K562 (cell line): ENCODE measurements at regions not wholly inside any gene's neighbourhood (a gene's known extent, or its start where the extent isn't known, plus 50 kb on each side); places are given as distances from the start of the nearest gene placed in this dataset.

Experiments used
- BCL6 ChIP-seq: fragments of 250-450 bp; sonication (Bioruptor Pico); IDR thresholded peaks from 2 replicates; pipeline ENCODE4 v1.4.0; 2020
- CTCF ChIP-seq, 3 experiments: IDR thresholded peaks in 2 of 3; conservative IDR thresholded peaks in 1 of 3; 2 replicates each; pipeline ENCODE4 v1.5.1; 2011 to 2012; ENCODE audit warnings: low read length in 3 of 3, mild to moderate bottlenecking in 3 of 3, control low read depth in 2 of 3, improper control_type of control experiment in 1 of 3, inconsistent platforms in 1 of 3, low read depth in 1 of 3, mixed read lengths in 1 of 3, moderate library complexity in 1 of 3; ENCODE audit not compliant: insufficient read depth in 2 of 3
- ESRRA ChIP-seq: fragments of 450-650 bp; IDR thresholded peaks from 2 replicates; pipeline ENCODE4 v1.6.1; 2014; ENCODE audit warnings: low read depth, mild to moderate bottlenecking, moderate library complexity, borderline replicate concordance
- GATA2 ChIP-seq: sonication (generic); formaldehyde crosslinking; IDR thresholded peaks from 2 replicates; pipeline ENCODE4 v1.4.0; 2020; ENCODE audit warnings: mild to moderate bottlenecking, missing genetic modification reagents
- HDAC2 ChIP-seq: fragments of 450-650 bp; IDR thresholded peaks from 2 replicates; pipeline ENCODE4 v1.6.1; 2016; ENCODE audit warnings: mild to moderate bottlenecking
- MAFK ChIP-seq: IDR thresholded peaks from 2 replicates; pipeline ENCODE4 v1.6.1; 2011; ENCODE audit warnings: low read length, improper control_type of control experiment
- NFXL1 ChIP-seq: fragments of 450-650 bp; formaldehyde crosslinking; IDR thresholded peaks from 2 replicates; pipeline ENCODE4 v1.4.0; 2021; ENCODE audit warnings: mild to moderate bottlenecking
- SP1 ChIP-seq: sonication (generic); formaldehyde crosslinking; IDR thresholded peaks from 2 replicates; pipeline ENCODE4 v1.8.1; 2022; ENCODE audit warnings: mild to moderate bottlenecking, missing genetic modification reagents
- YY1 ChIP-seq, 3 experiments: IDR thresholded peaks; 2 replicates each; pipeline ENCODE4 v1.6.1; 2011; ENCODE audit warnings: low read length in 2 of 3, mild to moderate bottlenecking in 2 of 3, moderate library complexity in 2 of 3, borderline replicate concordance in 1 of 3, control low read depth in 1 of 3, low read depth in 1 of 3; ENCODE audit not compliant: insufficient read depth in 3 of 3, insufficient replicate concordance in 2 of 3, control insufficient read depth in 1 of 3, insufficient read length in 1 of 3; ENCODE audit errors: extremely low read depth in 1 of 3
- ZBED1 ChIP-seq: IDR thresholded peaks from 2 replicates; pipeline ENCODE4 v1.6.1; 2014
- ZNF639 ChIP-seq, 2 experiments: fragments of 200-800 bp in 1 of 2; sonication (Bioruptor generic) in 1 of 2; sonication (generic) in 1 of 2; formaldehyde crosslinking in 1 of 2; IDR thresholded peaks in 1 of 2; conservative IDR thresholded peaks in 1 of 2; 2 replicates each; pipeline versions ENCODE4 v1.5.0 to v1.6.1; 2016 to 2020; ENCODE audit warnings: missing compliant biosample characterization in 1 of 2, missing genetic modification characterization in 1 of 2, missing genetic modification reagents in 1 of 2

- TF ChIP-seq HDAC2 = no peak
- no peak for TF ChIP-seq ZBED1
- TF ChIP-seq ZNF639 (CRISPR knock-in tag; conservative IDR thresholded peaks at IDR 0.05 in 1 of 2, IDR thresholded peaks at IDR 0.05 in 1 of 2) = no peak
- no peak for TF ChIP-seq SP1 (CRISPR knock-in tag)
- TF ChIP-seq NFXL1 (CRISPR knock-in tag) = no peak
- TF ChIP-seq YY1 (IDR thresholded peaks at IDR 0.05; ENCODE audit: borderline replicate concordance in 1 of 3, control insufficient read depth in 1 of 3, extremely low read depth in 1 of 3, insufficient read depth in 3 of 3, insufficient read length in 1 of 3, insufficient replicate concordance in 2 of 3, low read depth in 1 of 3, low read length in 2 of 3) = no peak
- TF ChIP-seq BCL6 (CRISPR knock-in tag) = no peak
- no peak for TF ChIP-seq GATA2 (CRISPR knock-in tag)
- TF ChIP-seq MAFK = no peak
- TF ChIP-seq ESRRA = no peak
- no peak for TF ChIP-seq CTCF (IDR thresholded peaks at IDR 0.05 in 2 of 3, conservative IDR thresholded peaks at IDR 0.05 in 1 of 3; ENCODE audit: insufficient read depth in 2 of 3, low read depth in 1 of 3, low read length in 3 of 3)
Observed at GRCh38 chr3:180808823-180809575, 103.5 kb upstream of the FXR1 start.
